ENCODE measurements at regions not wholly inside any gene's neighbourhood (a gene's known extent, or its start where the extent isn't known, plus 50 kb on each side); places are given as distances from the start of the nearest gene placed in this dataset.
"Not testable (repeated sequence)": the region's sequence is repeated elsewhere in the genome, so short reads cannot be mapped to it uniquely, and the experiment has no call there.

- no peak overlapping the region for H3K27ac ChIP-seq
- no peak for DNase-seq
- TF ChIP-seq CTCF (IDR thresholded peaks at IDR 0.05): no peak
- no peak overlapping the region for H3K9ac ChIP-seq (ENCODE audit: low read depth in 2 of 2, low read length in 2 of 2)
- H3K27me3 ChIP-seq: no peaks in the 10 kb centered on the region
- no peak overlapping the region for H3K4me3 ChIP-seq
- no peaks in the 10 kb centered on the region for H3K36me3 ChIP-seq
- intact Hi-C loops (cut with DNase I): no loop called here
- no peaks in the 10 kb centered on the region for H3K4me1 ChIP-seq
- no peaks in the 10 kb centered on the region for H3K9me3 ChIP-seq
These were observed 88.9 kb upstream of the COL1A2 start for GRCh38 chr7:94305836-94306235.

DNA sequence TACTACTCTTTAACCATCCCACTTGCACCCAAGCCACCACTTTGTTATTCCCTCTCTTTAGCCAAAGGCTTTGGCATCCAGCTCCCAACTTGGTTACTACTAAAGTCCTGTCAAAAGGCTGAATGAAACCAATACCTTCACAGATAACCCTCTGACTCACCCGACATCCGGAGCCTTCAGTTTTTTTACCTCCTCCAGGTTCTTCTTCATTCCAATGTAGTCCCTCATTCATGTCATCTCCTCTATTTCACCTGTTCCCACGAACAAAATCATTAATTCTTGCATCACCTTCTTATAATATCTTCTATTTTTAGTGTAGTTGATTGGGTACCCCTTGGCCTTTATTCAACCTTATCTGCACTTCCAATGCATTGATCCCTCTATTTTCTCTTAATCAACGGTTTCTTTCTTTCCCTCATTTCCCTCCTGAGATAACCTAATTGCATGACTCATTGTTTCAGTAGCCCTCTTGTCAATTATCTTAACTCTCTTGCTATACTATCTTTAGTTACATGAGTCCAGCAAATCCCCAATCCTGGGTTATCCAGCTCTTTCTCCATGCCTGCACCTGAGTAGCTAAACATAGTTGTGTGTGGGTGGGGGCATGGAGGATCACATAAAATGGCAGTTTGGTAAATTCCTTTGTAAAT is 87.2 kb upstream of the COL1A2 start:
- no peaks in the 10 kb centered on the region for H3K9me3 ChIP-seq
- no peak overlapping the region for H3K9ac ChIP-seq (ENCODE audit: low read depth in 2 of 2, low read length in 2 of 2)
- H3K36me3 ChIP-seq: no peaks in the 10 kb centered on the region
- H3K4me3 ChIP-seq: no peak overlapping the region
- intact Hi-C loops (cut with DNase I): no loop called here
- H3K4me1 ChIP-seq: no peaks in the 10 kb centered on the region
- no peak overlapping the region for H3K27ac ChIP-seq
- no peaks in the 10 kb centered on the region for H3K27me3 ChIP-seq
- no peak for DNase-seq
- no peak for TF ChIP-seq CTCF (IDR thresholded peaks at IDR 0.05)

GRCh38 chr7:94311515-94311914 is 83.2 kb upstream of the COL1A2 start:
- Histone ChIP-seq H3K27ac (no peak overlapping the region), H3K9ac (ENCODE audit: low read depth in 2 of 2, low read length in 2 of 2) (no peak overlapping the region), H3K36me3 (no peaks in the 10 kb centered on the region), H3K9me3 (no peaks in the 10 kb centered on the region), H3K27me3 (no peaks in the 10 kb centered on the region), H3K4me1 (no peaks in the 10 kb centered on the region), H3K4me3 (no peak overlapping the region)
- TF ChIP-seq CTCF (IDR thresholded peaks at IDR 0.05): no peak
- DNase-seq: no peak
- intact Hi-C loops (cut with DNase I): no loop called here

GRCh38 chr7:94313926-94314325 is 80.8 kb upstream of the COL1A2 start:
- Histone ChIP-seq H3K9ac (ENCODE audit: low read depth in 2 of 2, low read length in 2 of 2) (no peak overlapping the region), H3K9me3 (no peaks in the 10 kb centered on the region), H3K4me1 (no peaks in the 10 kb centered on the region), H3K27ac (no peak overlapping the region), H3K4me3 (no peak overlapping the region), H3K27me3 (no peaks in the 10 kb centered on the region), H3K36me3 (no peaks in the 10 kb centered on the region)
- TF ChIP-seq CTCF (IDR thresholded peaks at IDR 0.05): no peak
- no peak for DNase-seq
- intact Hi-C loops (cut with DNase I): no loop called here

GRCh38 chr7:94314413-94315410 is 80.0 kb upstream of the COL1A2 start:
- no peak overlapping the region for H3K9ac ChIP-seq (ENCODE audit: low read depth in 2 of 2, low read length in 2 of 2)
- no peak for DNase-seq
- H3K27me3 ChIP-seq: no peaks in the 10 kb centered on the region
- TF ChIP-seq CTCF (IDR thresholded peaks at IDR 0.05): no peak
- H3K9me3 ChIP-seq: no peaks in the 10 kb centered on the region
- H3K27ac ChIP-seq: no peak overlapping the region
- no peaks in the 10 kb centered on the region for H3K4me1 ChIP-seq
- intact Hi-C loops (cut with DNase I): no loop called here
- H3K36me3 ChIP-seq: no peaks in the 10 kb centered on the region
- no peak overlapping the region for H3K4me3 ChIP-seq

DNA sequence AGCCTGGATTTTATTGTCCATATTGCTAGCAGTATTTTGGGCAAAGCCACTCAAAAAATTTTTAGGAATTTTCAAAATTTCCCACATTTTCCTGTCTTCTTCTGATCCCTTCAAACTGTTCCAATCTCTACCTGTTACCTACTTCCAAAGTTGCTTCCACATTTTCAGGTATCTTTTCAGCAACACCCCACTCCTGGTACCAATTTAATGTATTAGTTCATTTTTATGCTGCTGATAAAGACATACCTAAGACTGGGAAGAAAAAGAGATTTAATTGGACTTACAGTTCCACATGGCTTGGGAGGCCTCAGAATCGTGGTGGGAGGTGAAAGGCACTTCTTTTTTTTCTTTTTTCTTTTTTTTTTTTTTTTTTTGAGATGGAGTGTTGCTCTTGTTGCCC is 73.6 kb upstream of the COL1A2 start:
- H3K27ac ChIP-seq; DNase-seq; H3K27me3 ChIP-seq; H3K4me3 ChIP-seq; H3K36me3 ChIP-seq; H3K9ac ChIP-seq (ENCODE audit: low read depth in 2 of 2, low read length in 2 of 2); H3K9me3 ChIP-seq; H3K4me1 ChIP-seq; intact Hi-C loops (cut with DNase I): not testable (repeated sequence)

Measured in colonic mucosa (tissue), 4 donors.